NB4 (cell line): ENCODE measurements at regions not wholly inside any gene's neighbourhood (a gene's known extent, or its start where the extent isn't known, plus 50 kb on each side); places are given as distances from the start of the nearest gene placed in this dataset.

Experiments
- CTCF ChIP-seq: IDR thresholded peaks from one replicate; pipeline ENCODE4 v1.5.1; 2012; ENCODE audit warnings: low read depth, low read length
- MAX ChIP-seq: IDR thresholded peaks from 2 replicates; pipeline ENCODE4 v1.6.1; 2011; ENCODE audit warnings: low read depth, low read length
- MYC ChIP-seq: IDR thresholded peaks from 2 replicates; pipeline ENCODE4 v1.6.1; 2011; ENCODE audit warnings: low read depth, low read length
- POLR2A ChIP-seq: IDR thresholded peaks from 2 replicates; pipeline ENCODE4 v1.6.1; 2011; ENCODE audit warnings: mild to moderate bottlenecking; ENCODE audit not compliant: insufficient read length; ENCODE audit errors: extremely low read depth

- TF ChIP-seq CTCF (no peak), POLR2A (no peak), MAX (no peak), MYC (no peak)
Observed at GRCh38 chr3:152910966-152911365, 76.0 kb downstream of the P2RY1 start.
